ENCODE measurements at regions not wholly inside any gene's neighbourhood (a gene's known extent, or its start where the extent isn't known, plus 50 kb on each side); places are given as distances from the start of the nearest gene placed in this dataset.

DNA sequence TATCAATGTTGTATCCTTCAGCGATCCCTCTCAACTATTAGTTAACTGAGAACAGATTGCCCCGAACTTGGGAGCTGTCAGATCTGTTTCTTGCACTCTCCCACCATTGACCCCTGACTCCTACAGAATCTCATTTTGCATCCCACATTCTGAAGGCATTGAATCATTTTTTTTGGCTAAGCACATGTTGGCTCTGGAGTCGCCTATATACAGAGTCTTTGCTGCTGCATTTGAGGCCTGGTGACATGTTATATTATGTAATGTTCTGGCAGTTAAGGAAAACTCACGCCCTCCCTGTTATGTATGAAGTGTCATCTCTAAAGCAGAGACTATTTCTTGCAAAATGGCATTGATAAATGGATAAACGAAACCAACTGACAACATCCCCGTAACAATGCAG is 159.2 kb upstream of the ITGB1 start:
- TF ChIP-seq, protein P1, sequence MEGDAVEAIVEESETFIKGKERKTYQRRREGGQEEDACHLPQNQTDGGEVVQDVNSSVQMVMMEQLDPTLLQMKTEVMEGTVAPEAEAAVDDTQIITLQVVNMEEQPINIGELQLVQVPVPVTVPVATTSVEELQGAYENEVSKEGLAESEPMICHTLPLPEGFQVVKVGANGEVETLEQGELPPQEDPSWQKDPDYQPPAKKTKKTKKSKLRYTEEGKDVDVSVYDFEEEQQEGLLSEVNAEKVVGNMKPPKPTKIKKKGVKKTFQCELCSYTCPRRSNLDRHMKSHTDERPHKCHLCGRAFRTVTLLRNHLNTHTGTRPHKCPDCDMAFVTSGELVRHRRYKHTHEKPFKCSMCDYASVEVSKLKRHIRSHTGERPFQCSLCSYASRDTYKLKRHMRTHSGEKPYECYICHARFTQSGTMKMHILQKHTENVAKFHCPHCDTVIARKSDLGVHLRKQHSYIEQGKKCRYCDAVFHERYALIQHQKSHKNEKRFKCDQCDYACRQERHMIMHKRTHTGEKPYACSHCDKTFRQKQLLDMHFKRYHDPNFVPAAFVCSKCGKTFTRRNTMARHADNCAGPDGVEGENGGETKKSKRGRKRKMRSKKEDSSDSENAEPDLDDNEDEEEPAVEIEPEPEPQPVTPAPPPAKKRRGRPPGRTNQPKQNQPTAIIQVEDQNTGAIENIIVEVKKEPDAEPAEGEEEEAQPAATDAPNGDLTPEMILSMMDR (conservative IDR thresholded peaks at IDR 0.05; ENCODE audit: low read length): no peak
- TF ChIP-seq EZH2phosphoT487 (IDR thresholded peaks at IDR 0.05; ENCODE audit: borderline replicate concordance, low read depth, low read length): no peak
- BruUV-seq (replicated peaks): no TSS peak
- no peaks in the 10 kb centered on the region for H4K20me1 ChIP-seq (ENCODE audit: insufficient read depth, low read length)
- H3K4me2 ChIP-seq (ENCODE audit: low read length): no peak overlapping the region
- H2AFZ ChIP-seq (ENCODE audit: low read length): no peak overlapping the region
- H3K79me2 ChIP-seq (ENCODE audit: insufficient read depth, low read depth, low read length): no peaks in the 10 kb centered on the region
- H3K9me3 ChIP-seq (ENCODE audit: low read length): no peaks in the 10 kb centered on the region
- DNase-seq (ENCODE audit: low spot score): no peak
- ChIA-PET CTCF (ENCODE audit: unreplicated experiment) (no interaction called here), POLR2A (interaction anchor here (8.4 kb wide), 1 partner anchor 14 kb away, joined by 78 read pairs; no protein-coding TSS in a partner anchor)
- H3K4me3 ChIP-seq (ENCODE audit: low read depth, low read length, poor library complexity, severe bottlenecking): no peak overlapping the region
- H3K27ac ChIP-seq (ENCODE audit: low read depth, low read length, poor library complexity, severe bottlenecking): no peak overlapping the region
- H3K4me1 ChIP-seq (ENCODE audit: insufficient read depth, low read length, poor library complexity, severe bottlenecking): peaks cover 49% of the 10 kb centered on the region
- no peaks in the 10 kb centered on the region for H3K36me3 ChIP-seq (ENCODE audit: insufficient read depth, low read length)
- no peaks in the 10 kb centered on the region for H3K9me2 ChIP-seq (ENCODE audit: insufficient read depth, low read length)
- intact Hi-C loops (cut with micrococcal nuclease; ENCODE audit: unreplicated experiment): loop anchor here (5.0 kb wide), 1 partner anchor 120 kb away; no protein-coding TSS in a partner anchor

DNA sequence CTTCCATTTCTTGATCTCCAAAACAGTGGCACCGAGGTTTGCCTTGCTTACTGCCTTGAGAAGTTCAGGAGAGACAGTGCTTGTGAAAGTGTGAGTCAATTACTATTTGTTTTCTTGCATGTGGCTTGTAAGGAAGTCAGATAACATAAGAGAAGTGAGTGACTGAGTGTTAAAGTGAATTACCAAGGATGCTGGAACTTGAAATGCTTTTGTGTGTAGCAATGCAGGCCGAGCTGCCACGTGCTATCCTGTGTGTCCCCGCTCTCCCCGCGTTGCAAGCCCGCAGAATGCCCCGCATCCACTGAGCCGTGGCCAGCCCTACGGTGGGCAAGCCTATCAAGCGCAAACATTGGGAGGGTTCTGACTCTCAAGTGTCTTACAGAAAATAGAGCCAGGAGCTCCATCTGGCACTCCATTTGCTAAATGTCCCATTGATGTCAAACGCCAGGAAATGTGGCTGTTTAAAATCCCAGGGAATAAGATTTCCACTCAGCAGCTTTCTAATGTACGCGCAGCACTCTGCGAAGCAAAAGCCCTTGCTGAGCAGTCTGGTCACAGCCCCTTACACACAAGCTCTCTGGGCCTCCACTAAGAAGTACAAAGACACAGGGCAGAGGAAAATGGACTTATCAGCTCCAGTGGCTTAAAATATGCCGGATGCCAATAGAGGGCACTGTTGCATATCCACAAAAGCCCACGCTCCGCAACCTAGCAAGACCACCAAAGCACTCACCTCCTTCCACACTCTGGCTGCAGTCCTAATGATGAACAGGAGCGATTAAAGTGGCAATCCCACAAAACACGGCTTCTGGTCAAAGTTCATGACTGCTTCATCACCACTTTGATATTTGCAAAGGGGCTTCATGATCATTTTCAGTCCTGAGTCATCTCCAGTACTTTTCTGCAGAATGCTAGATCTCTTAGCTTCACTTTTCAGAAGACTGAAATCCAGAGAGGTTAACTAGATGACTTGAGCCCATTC is 158.0 kb upstream of the ITGB1 start:
- TF ChIP-seq, protein P1 (conservative IDR thresholded peaks at IDR 0.05; ENCODE audit: low read length): peak; percentile 82
- no peak for TF ChIP-seq EZH2phosphoT487 (IDR thresholded peaks at IDR 0.05; ENCODE audit: borderline replicate concordance, low read depth, low read length)
- Histone ChIP-seq H3K4me1 (ENCODE audit: insufficient read depth, low read length, poor library complexity, severe bottlenecking) (peaks cover 58% of the 10 kb centered on the region), H3K9me2 (ENCODE audit: insufficient read depth, low read length) (no peaks in the 10 kb centered on the region), H3K4me3 (ENCODE audit: low read depth, low read length, poor library complexity, severe bottlenecking) (no peak overlapping the region), H3K79me2 (ENCODE audit: insufficient read depth, low read depth, low read length) (no peaks in the 10 kb centered on the region), H4K20me1 (ENCODE audit: insufficient read depth, low read length) (no peaks in the 10 kb centered on the region), H3K4me2 (ENCODE audit: low read length) (0 out of 2 replicates have a peak overlapping the region, but pooled peaks have one; percentile 60), H3K36me3 (ENCODE audit: insufficient read depth, low read length) (no peaks in the 10 kb centered on the region), H2AFZ (ENCODE audit: low read length) (peak overlapping the region; percentile 53), H3K27ac (ENCODE audit: low read depth, low read length, poor library complexity, severe bottlenecking) (peak overlapping the region; percentile 95), H3K9me3 (ENCODE audit: low read length) (no peaks in the 10 kb centered on the region)
- DNase-seq (ENCODE audit: low spot score): peak; percentile 55
- intact Hi-C loops (cut with micrococcal nuclease; ENCODE audit: unreplicated experiment): loop anchor here (2.0 to 5.0 kb wide), 3 partner anchors 19 to 119 kb away; no protein-coding TSS in a partner anchor
- ChIA-PET POLR2A (interaction anchor here (0.6 to 8.4 kb wide), 8 partner anchors 8 to 43 kb away, joined by 3 to 78 read pairs (median 4); no protein-coding TSS in a partner anchor), CTCF (ENCODE audit: unreplicated experiment) (interaction anchor here (0.8 kb wide), 1 partner anchor 107 kb away, joined by 4 read pairs; no protein-coding TSS in a partner anchor)
- no TSS peak for BruUV-seq (replicated peaks)

Data from OCI-LY7 (cell line).